Progenitor cell of endocrine pancreas (in vitro differentiated cells): ENCODE measurements at regions not wholly inside any gene's neighbourhood (a gene's known extent, or its start where the extent isn't known, plus 50 kb on each side); places are given as distances from the start of the nearest gene placed in this dataset.

ENCODE experiments used
- DNase-seq: peaks from one replicate; pipeline ENCODE4 v3.0.0; 2021; ENCODE audit warnings: low spot score; ENCODE audit not compliant: unreplicated experiment
- H3K27ac Mint-ChIP-seq: 2 replicates; pipeline ENCODE4 v1.8.0; 2021; ENCODE audit warnings: mild to moderate bottlenecking, moderate library complexity, mixed read lengths
- H3K27me3 Mint-ChIP-seq: 2 replicates; pipeline ENCODE4 v1.8.0; 2021; ENCODE audit warnings: mixed read lengths
- H3K36me3 Mint-ChIP-seq: 2 replicates; pipeline ENCODE4 v1.8.0; 2022; ENCODE audit warnings: mixed read lengths; ENCODE audit not compliant: insufficient read depth
- H3K4me1 Mint-ChIP-seq: 2 replicates; pipeline ENCODE4 v1.8.0; 2021; ENCODE audit warnings: low read depth, mixed read lengths
- H3K4me3 Mint-ChIP-seq: 2 replicates; pipeline ENCODE4 v1.8.0; 2021; ENCODE audit warnings: low read depth, mild to moderate bottlenecking, moderate library complexity, mixed read lengths
- H3K9me3 Mint-ChIP-seq: 2 replicates; pipeline ENCODE4 v1.8.0; 2021; ENCODE audit warnings: low read depth, mixed read lengths
- TF ChIP-seq, protein P1 (sequence below): fragments of 200-600 bp; sonication (generic); IDR thresholded peaks from one replicate; pipeline ENCODE4 v1.5.0; 2021; ENCODE audit warnings: antibody characterized with exemption, mild to moderate bottlenecking; ENCODE audit not compliant: unreplicated experiment

DNA sequence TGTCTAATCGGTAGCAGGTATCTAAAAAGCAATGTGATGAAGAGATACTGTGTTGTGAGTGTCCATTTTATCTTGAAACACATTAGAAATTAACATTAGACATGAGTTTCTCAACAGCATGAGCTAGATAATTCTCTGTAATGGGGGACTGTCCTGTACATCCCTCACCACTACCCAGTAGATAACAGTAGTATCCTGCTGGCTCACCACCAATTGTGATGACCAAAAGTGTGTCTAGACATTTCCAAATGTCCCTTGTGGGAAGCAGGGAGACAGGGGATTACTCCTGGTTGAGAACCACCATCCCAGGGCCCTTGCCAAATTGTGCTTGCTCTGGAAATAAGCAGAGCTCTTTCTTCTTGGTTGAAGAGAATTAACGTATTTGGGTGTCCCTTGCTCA is 239.3 kb downstream of the IRS1 start:
- no peaks in the 10 kb centered on the region for H3K36me3 Mint-ChIP-seq
- H3K27me3 Mint-ChIP-seq = no peaks in the 10 kb centered on the region

DNA sequence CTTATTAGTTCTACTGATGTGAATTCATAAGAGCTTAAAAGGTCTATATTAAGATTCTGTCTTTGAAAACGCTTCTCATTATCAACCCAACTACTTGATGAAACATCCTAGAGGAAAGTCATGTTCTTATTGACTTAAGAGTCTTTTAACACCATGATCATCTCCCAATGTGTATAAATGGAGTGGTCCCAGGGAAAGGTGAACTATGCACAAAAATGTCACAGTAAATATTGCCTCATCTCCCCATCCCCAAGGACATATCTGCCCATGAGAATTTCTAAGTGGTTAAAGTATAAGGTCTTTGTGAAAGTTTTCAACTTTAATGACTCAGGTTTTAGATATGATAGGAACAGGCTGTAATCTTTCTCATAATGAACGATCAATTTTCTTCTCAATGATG is 240.1 kb downstream of the IRS1 start:
- no peaks in the 10 kb centered on the region for H3K36me3 Mint-ChIP-seq
- peaks cover 23% of the 10 kb centered on the region for H3K4me1 Mint-ChIP-seq
- H3K27ac Mint-ChIP-seq = no peak overlapping the region
- H3K4me3 Mint-ChIP-seq = no peak overlapping the region
- no peaks in the 10 kb centered on the region for H3K27me3 Mint-ChIP-seq
- DNase-seq = no peak
- TF ChIP-seq, protein P1, sequence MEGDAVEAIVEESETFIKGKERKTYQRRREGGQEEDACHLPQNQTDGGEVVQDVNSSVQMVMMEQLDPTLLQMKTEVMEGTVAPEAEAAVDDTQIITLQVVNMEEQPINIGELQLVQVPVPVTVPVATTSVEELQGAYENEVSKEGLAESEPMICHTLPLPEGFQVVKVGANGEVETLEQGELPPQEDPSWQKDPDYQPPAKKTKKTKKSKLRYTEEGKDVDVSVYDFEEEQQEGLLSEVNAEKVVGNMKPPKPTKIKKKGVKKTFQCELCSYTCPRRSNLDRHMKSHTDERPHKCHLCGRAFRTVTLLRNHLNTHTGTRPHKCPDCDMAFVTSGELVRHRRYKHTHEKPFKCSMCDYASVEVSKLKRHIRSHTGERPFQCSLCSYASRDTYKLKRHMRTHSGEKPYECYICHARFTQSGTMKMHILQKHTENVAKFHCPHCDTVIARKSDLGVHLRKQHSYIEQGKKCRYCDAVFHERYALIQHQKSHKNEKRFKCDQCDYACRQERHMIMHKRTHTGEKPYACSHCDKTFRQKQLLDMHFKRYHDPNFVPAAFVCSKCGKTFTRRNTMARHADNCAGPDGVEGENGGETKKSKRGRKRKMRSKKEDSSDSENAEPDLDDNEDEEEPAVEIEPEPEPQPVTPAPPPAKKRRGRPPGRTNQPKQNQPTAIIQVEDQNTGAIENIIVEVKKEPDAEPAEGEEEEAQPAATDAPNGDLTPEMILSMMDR = no peak
- H3K9me3 Mint-ChIP-seq = no peaks in the 10 kb centered on the region

More for the DNA sequence above, 239.3 kb downstream of the IRS1 start:
- Mint-ChIP-seq H3K4me3 (no peak overlapping the region), H3K9me3 (no peaks in the 10 kb centered on the region), H3K4me1 (peaks cover 23% of the 10 kb centered on the region), H3K27ac (peak overlapping the region; percentile 25)
- DNase-seq = no peak
- TF ChIP-seq, protein P1 = no peak

DNA sequence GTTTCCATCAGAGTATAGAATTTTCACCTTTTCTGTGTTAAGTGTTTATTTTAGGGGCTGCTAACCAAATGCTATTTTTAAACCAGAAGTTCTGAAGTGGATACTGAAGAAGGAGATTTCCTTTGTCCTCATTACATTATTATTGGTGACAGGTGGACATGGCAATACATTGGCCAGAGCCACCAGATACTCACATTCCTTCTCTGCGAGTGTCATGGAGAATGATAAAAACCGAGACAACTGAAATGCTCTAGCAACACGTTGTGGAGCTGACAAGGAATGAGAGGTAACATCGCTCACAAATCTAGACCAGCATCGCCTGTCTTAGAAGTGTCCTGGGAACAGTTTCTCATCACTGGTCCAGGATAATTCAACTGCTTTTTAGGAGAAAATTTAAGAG is 241.2 kb downstream of the IRS1 start:
- Mint-ChIP-seq H3K4me3 (no peak overlapping the region), H3K27me3 (no peaks in the 10 kb centered on the region), H3K27ac (no peak overlapping the region), H3K9me3 (no peaks in the 10 kb centered on the region), H3K36me3 (no peaks in the 10 kb centered on the region), H3K4me1 (peaks cover 23% of the 10 kb centered on the region)
- no peak for DNase-seq
- TF ChIP-seq, protein P1 = no peak

DNA sequence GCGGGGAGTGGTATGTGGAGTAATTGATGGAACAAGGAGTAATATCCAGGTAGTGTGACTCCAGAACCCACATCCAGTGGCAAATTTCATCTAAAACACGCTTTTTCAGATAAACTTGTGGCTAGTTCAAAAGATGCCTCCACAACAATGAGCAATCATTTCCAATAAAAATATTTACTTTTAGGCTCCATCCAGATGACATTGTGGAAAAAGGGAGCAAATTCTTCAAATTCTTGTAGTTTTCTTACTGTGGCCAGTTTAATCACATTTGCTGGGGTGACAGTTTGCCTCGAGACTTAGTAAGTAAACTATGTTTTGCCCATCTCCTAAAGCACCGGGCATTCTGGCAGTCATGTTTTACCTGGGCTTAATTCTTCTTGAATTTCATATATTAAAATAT is 243.6 kb downstream of the IRS1 start:
- DNase-seq = no peak
- peaks cover 14% of the 10 kb centered on the region for H3K4me1 Mint-ChIP-seq
- no peak overlapping the region for H3K27ac Mint-ChIP-seq
- H3K9me3 Mint-ChIP-seq = no peaks in the 10 kb centered on the region
- H3K36me3 Mint-ChIP-seq = no peaks in the 10 kb centered on the region
- no peaks in the 10 kb centered on the region for H3K27me3 Mint-ChIP-seq
- TF ChIP-seq, protein P1 = no peak
- H3K4me3 Mint-ChIP-seq = no peak overlapping the region

DNA sequence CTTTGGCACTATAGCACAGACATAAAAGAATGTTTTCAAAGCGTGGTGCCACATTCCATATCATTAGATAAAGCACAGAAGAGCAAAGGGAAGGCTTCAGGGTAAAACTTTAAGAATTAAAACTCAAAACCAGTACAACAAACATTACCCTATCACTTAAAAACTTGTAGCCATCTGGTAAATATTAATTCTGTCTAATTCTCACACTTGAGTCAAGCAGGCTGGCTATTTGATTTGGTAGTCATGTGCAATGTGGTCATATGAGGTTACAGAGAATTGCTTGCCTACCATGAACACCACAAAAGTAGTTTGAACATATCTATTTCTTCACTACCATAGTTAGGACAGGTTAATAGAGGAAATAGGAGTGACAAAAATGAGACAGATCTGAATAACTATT is 244.9 kb downstream of the IRS1 start:
- Mint-ChIP-seq H3K4me1 (peaks cover 7% of the 10 kb centered on the region), H3K36me3 (no peaks in the 10 kb centered on the region), H3K27me3 (no peaks in the 10 kb centered on the region), H3K9me3 (no peaks in the 10 kb centered on the region), H3K27ac (no peak overlapping the region), H3K4me3 (no peak overlapping the region)
- TF ChIP-seq, protein P1 = no peak
- DNase-seq = no peak

DNA sequence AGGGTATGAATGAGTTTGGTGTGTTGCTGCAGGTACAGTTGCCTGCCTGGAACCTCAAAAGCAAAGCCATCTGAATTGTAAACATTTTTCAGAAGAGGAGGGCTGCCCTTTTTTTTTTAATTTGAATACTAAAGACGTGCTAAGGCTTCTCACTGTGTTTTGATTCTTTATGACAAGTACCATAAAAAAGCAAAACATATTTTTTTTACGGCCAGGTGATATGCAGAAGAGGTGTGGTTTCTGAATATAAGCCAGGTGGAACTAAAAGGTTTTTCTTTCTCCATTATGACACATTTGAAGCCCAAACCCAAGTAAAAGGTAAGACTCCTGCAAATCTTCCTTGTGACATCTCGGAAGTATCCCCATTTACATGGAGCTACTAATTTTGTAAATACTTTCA is 246.3 kb downstream of the IRS1 start:
- Mint-ChIP-seq H3K4me1 (peaks cover 5% of the 10 kb centered on the region), H3K9me3 (no peaks in the 10 kb centered on the region), H3K4me3 (no peak overlapping the region), H3K27me3 (no peaks in the 10 kb centered on the region), H3K27ac (no peak overlapping the region), H3K36me3 (no peaks in the 10 kb centered on the region)
- DNase-seq = no peak
- TF ChIP-seq, protein P1 = no peak
